ENCODE measurements at regions not wholly inside any gene's neighbourhood (a gene's known extent, or its start where the extent isn't known, plus 50 kb on each side); places are given as distances from the start of the nearest gene placed in this dataset.

GRCh38 chr6:30272032-30272431 is 54.7 kb upstream of the TRIM39 start:
- no peak for DNase-seq (ENCODE audit: low read depth, low spot score)
- TF ChIP-seq, protein P1, sequence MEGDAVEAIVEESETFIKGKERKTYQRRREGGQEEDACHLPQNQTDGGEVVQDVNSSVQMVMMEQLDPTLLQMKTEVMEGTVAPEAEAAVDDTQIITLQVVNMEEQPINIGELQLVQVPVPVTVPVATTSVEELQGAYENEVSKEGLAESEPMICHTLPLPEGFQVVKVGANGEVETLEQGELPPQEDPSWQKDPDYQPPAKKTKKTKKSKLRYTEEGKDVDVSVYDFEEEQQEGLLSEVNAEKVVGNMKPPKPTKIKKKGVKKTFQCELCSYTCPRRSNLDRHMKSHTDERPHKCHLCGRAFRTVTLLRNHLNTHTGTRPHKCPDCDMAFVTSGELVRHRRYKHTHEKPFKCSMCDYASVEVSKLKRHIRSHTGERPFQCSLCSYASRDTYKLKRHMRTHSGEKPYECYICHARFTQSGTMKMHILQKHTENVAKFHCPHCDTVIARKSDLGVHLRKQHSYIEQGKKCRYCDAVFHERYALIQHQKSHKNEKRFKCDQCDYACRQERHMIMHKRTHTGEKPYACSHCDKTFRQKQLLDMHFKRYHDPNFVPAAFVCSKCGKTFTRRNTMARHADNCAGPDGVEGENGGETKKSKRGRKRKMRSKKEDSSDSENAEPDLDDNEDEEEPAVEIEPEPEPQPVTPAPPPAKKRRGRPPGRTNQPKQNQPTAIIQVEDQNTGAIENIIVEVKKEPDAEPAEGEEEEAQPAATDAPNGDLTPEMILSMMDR (IDR thresholded peaks at IDR 0.05; ENCODE audit: low read depth, low read length), result no peak
- H3K4me3 ChIP-seq (ENCODE audit: low read depth, low read length), result no peak overlapping the region
- in situ Hi-C loops (cut with HindIII; ENCODE audit: low sequenced_read_pairs), result no loop called here

DNA sequence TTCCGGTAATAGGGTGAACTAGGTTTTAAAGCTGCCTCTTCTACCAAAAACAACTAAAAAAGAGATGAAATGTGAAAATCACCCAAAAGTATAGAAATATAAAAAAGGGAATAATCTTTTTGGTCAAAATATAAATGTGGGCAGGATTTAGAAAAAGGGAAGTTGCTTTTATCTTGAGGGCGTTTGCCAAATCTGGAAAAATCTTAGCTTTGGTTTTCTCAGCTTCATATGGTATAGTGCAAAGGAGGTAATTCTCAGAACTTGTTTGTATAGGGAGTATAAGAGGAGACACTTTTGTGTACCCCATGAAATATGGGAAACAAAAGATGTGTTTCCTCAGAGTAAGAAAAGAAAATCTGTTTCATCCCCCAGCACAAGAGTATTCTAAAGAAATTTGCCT is 54.2 kb upstream of the TRIM26 start:
- in situ Hi-C loops (cut with HindIII; ENCODE audit: low sequenced_read_pairs), result no loop called here
- no peak for DNase-seq (ENCODE audit: low read depth, low spot score)
- no peak overlapping the region for H3K4me3 ChIP-seq (ENCODE audit: low read depth, low read length)
- TF ChIP-seq, protein P1 (IDR thresholded peaks at IDR 0.05; ENCODE audit: low read depth, low read length), result no peak

DNA sequence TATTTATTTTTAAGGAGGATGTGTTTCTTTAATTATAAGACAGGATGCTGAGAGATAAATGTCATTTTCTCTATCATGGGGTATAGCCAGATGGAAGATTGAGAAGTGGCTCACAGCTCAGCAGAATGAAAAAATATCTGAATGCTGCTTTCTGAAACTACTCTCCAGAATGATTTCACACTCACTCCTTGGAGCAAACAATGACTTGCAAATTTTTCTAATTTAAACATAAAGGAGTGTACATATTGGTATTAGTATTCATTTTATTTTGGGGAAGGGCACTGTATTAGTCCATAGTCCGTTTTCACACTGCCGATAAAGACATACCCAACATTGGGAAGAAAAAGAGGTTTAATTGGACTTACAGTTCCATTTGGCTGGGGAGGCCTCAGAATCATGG is 52.4 kb upstream of the TRIM26 start:
- DNase-seq (ENCODE audit: low read depth, low spot score), result no peak
- in situ Hi-C loops (cut with HindIII; ENCODE audit: low sequenced_read_pairs), result no loop called here
- TF ChIP-seq, protein P1 (IDR thresholded peaks at IDR 0.05; ENCODE audit: low read depth, low read length), result no peak
- H3K4me3 ChIP-seq (ENCODE audit: low read depth, low read length), result no peak overlapping the region

GRCh38 chr6:30265181-30265580 is 52.0 kb upstream of the TRIM26 start:
- in situ Hi-C loops (cut with HindIII; ENCODE audit: low sequenced_read_pairs), result no loop called here
- no peak overlapping the region for H3K4me3 ChIP-seq (ENCODE audit: low read depth, low read length)
- DNase-seq (ENCODE audit: low read depth, low spot score), result no peak
- TF ChIP-seq, protein P1 (IDR thresholded peaks at IDR 0.05; ENCODE audit: low read depth, low read length), result no peak

- in situ Hi-C loops (cut with HindIII; ENCODE audit: low sequenced_read_pairs), result no loop called here
- H3K4me3 ChIP-seq (ENCODE audit: low read depth, low read length), result no peak overlapping the region
- TF ChIP-seq, protein P1 (IDR thresholded peaks at IDR 0.05; ENCODE audit: low read depth, low read length), result no peak
- no peak for DNase-seq (ENCODE audit: low read depth, low spot score)
Measured at GRCh38 chr6:30264743-30265142, 51.5 kb upstream of the TRIM26 start.

GRCh38 chr6:30263734-30264133 is 50.5 kb upstream of the TRIM26 start:
- in situ Hi-C loops (cut with HindIII; ENCODE audit: low sequenced_read_pairs), result no loop called here
- TF ChIP-seq, protein P1 (IDR thresholded peaks at IDR 0.05; ENCODE audit: low read depth, low read length), result no peak
- peak; percentile 38 for DNase-seq (ENCODE audit: low read depth, low spot score)
- H3K4me3 ChIP-seq (ENCODE audit: low read depth, low read length), result no peak overlapping the region

All from astrocyte of the spinal cord (primary cell).